HepG2 (cell line): ENCODE measurements at regions not wholly inside any gene's neighbourhood (a gene's known extent, or its start where the extent isn't known, plus 50 kb on each side); places are given as distances from the start of the nearest gene placed in this dataset.

ENCODE experiments used
- ATAC-seq: fragments of 200-7000 bp; cut with Tn5 transposase; 3 replicates; pipeline ENCODE4 v1.9.1; 2020; ENCODE audit warnings: mild to moderate bottlenecking, moderate library complexity
- BruUV-seq: library from RNA; stranded (reverse); fragments of 400-500 nt; replicated peaks from 2 replicates; lab custom pipeline; 2021; lab: Mats Ljungman, UMichigan
- CTCF ChIA-PET: fragments of 300-600 bp; formaldehyde crosslinking; extraction: SDS; loops from one replicate; lab custom pipeline; 2021; ENCODE audit warnings: low total read pairs, inconsistent platforms, low intra/inter-chr PET ratio; lab: Yijun Ruan, JAX
- POLR2A ChIA-PET: fragments of 350-600 bp; sonication (Branson Sonifier 250); formaldehyde crosslinking; loops from one replicate; lab custom pipeline; 2020; ENCODE audit warnings: antibody characterized with exemption, inconsistent platforms; lab: Yijun Ruan, JAX
- DNase-seq: peaks from one replicate; pipeline ENCODE4 v3.0.0-alpha.2; 2015; ENCODE audit warnings: low spot score
- FAIRE-seq: peaks from 3 replicates; lab custom pipeline; 2011; peaks lifted over from hg19 to GRCh38; lab: Jason Lieb, UNC
- H2AFZ ChIP-seq: one replicate; pipeline ENCODE4 v1.6.1; 2011; ENCODE audit warnings: low read length, inconsistent platforms
- H3K27ac ChIP-seq: fragments of 300-600 bp; 3 replicates; pipeline ENCODE4 v1.8.0; 2011; ENCODE audit warnings: mixed run types, mild to moderate bottlenecking, mixed read lengths, low read length, inconsistent platforms; ENCODE audit not compliant: insufficient read depth; ENCODE audit errors: extremely low read length
- H3K27me3 ChIP-seq, 2 experiments: fragments of 200-600 bp in 1 of 2; 2 replicates in 1 of 2; 3 replicates in 1 of 2; pipeline versions ENCODE4 v1.6.0 to v1.8.0; 2011; ENCODE audit warnings: low read length in 2 of 2, mild to moderate bottlenecking in 2 of 2, moderate library complexity in 2 of 2, inconsistent platforms in 1 of 2; ENCODE audit not compliant: insufficient read depth in 2 of 2, control insufficient read depth in 1 of 2
- H3K36me3 ChIP-seq, 2 experiments: fragments of 200-600 bp in 1 of 2; replicated peaks in 1 of 2; 2 replicates in 1 of 2; 3 replicates in 1 of 2; pipeline versions ENCODE4 v1.5.1 to v1.8.0; 2011; ENCODE audit warnings: low read length in 2 of 2, inconsistent platforms in 1 of 2; ENCODE audit not compliant: insufficient read depth in 2 of 2, control insufficient read depth in 1 of 2
- H3K4me1 ChIP-seq: 2 replicates; pipeline ENCODE4 v1.5.1; 2012; ENCODE audit warnings: low read length, inconsistent platforms; ENCODE audit not compliant: insufficient read depth
- H3K4me2 ChIP-seq: 2 replicates; pipeline ENCODE4 v1.6.0; 2011; ENCODE audit warnings: low read depth, low read length, inconsistent platforms
- H3K4me3 ChIP-seq, 3 experiments: fragments of 200-600 bp in 1 of 3; sonication (generic), shearing (Covaris generic) in 1 of 3; replicated peaks in 1 of 3; 2 replicates each; pipeline ENCODE4 v1.5.1; 2011 to 2016; ENCODE audit warnings: low read length in 3 of 3, inconsistent platforms in 2 of 3, low read depth in 2 of 3, mild to moderate bottlenecking in 2 of 3, control low read depth in 1 of 3, mixed read lengths in 1 of 3; ENCODE audit not compliant: insufficient read depth in 1 of 3
- H3K79me2 ChIP-seq: one replicate; pipeline ENCODE4 v1.6.1; 2011; ENCODE audit warnings: low read length, inconsistent platforms; ENCODE audit not compliant: insufficient read depth
- H3K9ac ChIP-seq: 2 replicates; pipeline ENCODE4 v1.6.0; 2011; ENCODE audit warnings: mild to moderate bottlenecking, low read depth, low read length, inconsistent platforms; ENCODE audit not compliant: insufficient read depth
- H3K9me3 ChIP-seq: 2 replicates; pipeline ENCODE4 v1.5.1; 2012; ENCODE audit warnings: mild to moderate bottlenecking, low read length
- H4K20me1 ChIP-seq: 2 replicates; pipeline ENCODE4 v1.6.0; 2011; ENCODE audit warnings: inconsistent platforms, mild to moderate bottlenecking, low read length, moderate library complexity; ENCODE audit not compliant: insufficient read depth
- EED ChIP-seq: sonication (generic); formaldehyde crosslinking; IDR thresholded peaks from 2 replicates; pipeline ENCODE4 v1.5.0; 2020; ENCODE audit warnings: mild to moderate bottlenecking, missing genetic modification reagents
- HDAC1 ChIP-seq: sonication (generic); formaldehyde crosslinking; IDR thresholded peaks from 2 replicates; pipeline ENCODE4 v1.5.1; 2020; ENCODE audit warnings: mild to moderate bottlenecking, missing genetic modification reagents
- KMT2B ChIP-seq: IDR thresholded peaks from 2 replicates; pipeline ENCODE4 v1.6.1; 2016; ENCODE audit warnings: missing genetic modification reagents, missing compliant biosample characterization
- MAFG ChIP-seq: sonication (generic); formaldehyde crosslinking; IDR thresholded peaks from 2 replicates; pipeline ENCODE4 v1.5.1; 2020; ENCODE audit warnings: mild to moderate bottlenecking, missing genetic modification reagents
- MBD4 ChIP-seq: IDR thresholded peaks from 2 replicates; pipeline ENCODE4 v1.6.1; 2012; ENCODE audit warnings: low read length, inconsistent platforms, borderline replicate concordance
- NCOA2 ChIP-seq: sonication (generic); formaldehyde crosslinking; IDR thresholded peaks from 2 replicates; pipeline ENCODE4 v1.8.0; 2022; ENCODE audit warnings: inconsistent platforms
- TOPORS ChIP-seq: sonication (generic); formaldehyde crosslinking; IDR thresholded peaks from 2 replicates; pipeline ENCODE4 v1.8.0; 2023; ENCODE audit warnings: mild to moderate bottlenecking, missing genetic modification reagents
- ZBTB46 ChIP-seq: sonication (generic); formaldehyde crosslinking; IDR thresholded peaks from 2 replicates; pipeline ENCODE4 v1.4.0; 2020; ENCODE audit warnings: mild to moderate bottlenecking, missing genetic modification reagents, borderline replicate concordance
- ZBTB49 ChIP-seq: sonication (generic); formaldehyde crosslinking; IDR thresholded peaks from 2 replicates; pipeline ENCODE4 v1.4.0; 2020; ENCODE audit warnings: missing genetic modification reagents, borderline replicate concordance
- ZNF282 ChIP-seq: fragments of 450-650 bp; IDR thresholded peaks from 2 replicates; pipeline ENCODE4 v1.6.1; 2018; ENCODE audit not compliant: partially characterized antibody
- ZNF441 ChIP-seq: sonication (generic); formaldehyde crosslinking; IDR thresholded peaks from 2 replicates; pipeline ENCODE4 v1.7.0; 2021; ENCODE audit warnings: missing genetic modification reagents, borderline replicate concordance
- ZNF616 ChIP-seq: sonication (generic); formaldehyde crosslinking; IDR thresholded peaks from 2 replicates; pipeline ENCODE4 v1.5.0; 2020; ENCODE audit warnings: low read depth, mild to moderate bottlenecking, missing genetic modification reagents
- ZNF670 ChIP-seq: sonication (generic); formaldehyde crosslinking; IDR thresholded peaks from 2 replicates; pipeline ENCODE4 v1.8.0; 2022; ENCODE audit warnings: mild to moderate bottlenecking, missing genetic modification reagents, borderline replicate concordance
- ZNF879 ChIP-seq: sonication (generic); formaldehyde crosslinking; IDR thresholded peaks from 2 replicates; pipeline ENCODE4 v1.8.1; 2023; ENCODE audit warnings: missing genetic modification reagents
- WGBS: methylation state at CpG from one replicate; pipeline ENCODE4 v1.1.6; 2017; ENCODE audit warnings: low lambda C conversion rate; 5-methylcytosine and 5-hydroxymethylcytosine counted together
- in situ Hi-C: cut with HindIII; loops from 2 replicates; pipeline ENCODE4 v1.10.0; 2017; ENCODE audit warnings: low pct_unique_long_range_greater_than_20kb; ENCODE audit not compliant: extremely low pct_ligation_motif_present
- intact Hi-C: fragments of 100-400 bp; cut with micrococcal nuclease; formaldehyde crosslinking; loops from one replicate; pipeline ENCODE4 v1.10.0; 2022; ENCODE audit not compliant: unreplicated experiment
- TF ChIP-seq, protein P1 (sequence below): sonication (generic); formaldehyde crosslinking; IDR thresholded peaks from 2 replicates; pipeline ENCODE4 v1.8.1; 2023; ENCODE audit warnings: mild to moderate bottlenecking, inconsistent platforms, moderate library complexity, missing genetic modification reagents, borderline replicate concordance

DNA sequence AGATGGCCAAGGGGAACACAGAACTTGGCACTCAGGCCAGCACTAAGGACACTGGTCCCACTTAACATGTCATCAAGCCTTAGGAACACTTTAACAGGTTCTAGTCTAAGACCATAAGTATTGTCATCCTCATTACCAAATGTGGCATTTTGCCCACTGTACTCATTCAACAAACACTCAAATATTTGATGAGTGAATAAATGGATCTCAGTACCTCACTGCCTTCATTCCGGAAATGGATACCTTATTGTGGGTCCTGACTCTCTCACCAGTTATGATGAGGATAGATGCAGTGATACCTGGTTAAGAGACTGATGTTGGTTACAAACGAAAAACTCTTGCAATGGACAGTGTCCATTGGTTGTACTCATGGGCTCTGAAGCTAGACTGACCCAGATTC is 455.2 kb upstream of the DYNLRB2 start:
- H3K4me2 ChIP-seq = no peak overlapping the region
- BruUV-seq = no TSS peak
- ChIA-PET CTCF (no interaction called here), POLR2A (no interaction called here)
- FAIRE-seq = no peak
- H4K20me1 ChIP-seq = no peaks in the 10 kb centered on the region
- H3K4me1 ChIP-seq = no peaks in the 10 kb centered on the region
- no peak for ATAC-seq
- H3K9me3 ChIP-seq = no peaks in the 10 kb centered on the region
- H3K79me2 ChIP-seq = no peaks in the 10 kb centered on the region
- H3K27ac ChIP-seq = no peak overlapping the region
- DNase-seq = no peak
- 0% methylated on average over 2 of the region's 2 CpGs for WGBS
- no peak for TF ChIP-seq KMT2B (CRISPR knock-in tag)
- TF ChIP-seq ZNF879 (CRISPR knock-in tag) = no peak
- no peak for TF ChIP-seq ZNF616 (CRISPR knock-in tag)
- no peak for TF ChIP-seq MAFG
- TF ChIP-seq ZNF441 (CRISPR knock-in tag) = no peak
- no peak for TF ChIP-seq MBD4
- no peak for TF ChIP-seq ZNF670 (CRISPR knock-in tag)
- TF ChIP-seq ZBTB46 = no peak
- TF ChIP-seq ZBTB49 (CRISPR knock-in tag) = no peak
- TF ChIP-seq ZNF282 = no peak
- TF ChIP-seq HDAC1 (CRISPR knock-in tag) = no peak
- TF ChIP-seq EED (CRISPR knock-in tag) = no peak
- TF ChIP-seq TOPORS (CRISPR knock-in tag) = no peak
- TF ChIP-seq, protein P1, sequence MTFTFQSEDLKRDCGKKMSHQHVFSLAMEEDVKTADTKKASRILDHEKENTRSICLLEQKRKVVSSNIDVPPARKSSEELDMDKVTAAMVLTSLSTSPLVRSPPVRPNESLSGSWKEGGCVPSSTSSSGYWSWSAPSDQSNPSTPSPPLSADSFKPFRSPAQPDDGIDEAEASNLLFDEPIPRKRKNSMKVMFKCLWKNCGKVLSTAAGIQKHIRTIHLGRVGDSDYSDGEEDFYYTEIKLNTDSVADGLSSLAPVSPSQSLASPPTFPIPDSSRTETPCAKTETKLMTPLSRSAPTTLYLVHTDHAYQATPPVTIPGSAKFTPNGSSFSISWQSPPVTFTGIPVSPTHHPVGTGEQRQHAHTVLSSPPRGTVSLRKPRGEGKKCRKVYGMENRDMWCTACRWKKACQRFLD (CRISPR knock-in tag) = no peak
- no peak for TF ChIP-seq NCOA2 (CRISPR knock-in tag)
- H2AFZ ChIP-seq = no peak overlapping the region
- intact Hi-C loops (no loop called here), in situ Hi-C loops (no loop called here)
- H3K36me3 ChIP-seq = no peaks in the 10 kb centered on the region
- H3K27me3 ChIP-seq = no peaks in the 10 kb centered on the region
- no peak overlapping the region for H3K4me3 ChIP-seq
- H3K9ac ChIP-seq = no peak overlapping the region
